ENCODE measurements at regions not wholly inside any gene's neighbourhood (a gene's known extent, or its start where the extent isn't known, plus 50 kb on each side); places are given as distances from the start of the nearest gene placed in this dataset.
A peak's percentile ranks its signal among the peaks of the same experiment; 100 is the strongest.

- Mint-ChIP-seq H3K36me3 (ENCODE audit: low read depth) (no peaks in the 10 kb centered on the region), H3K4me1 (ENCODE audit: low read depth) (no peaks in the 10 kb centered on the region), H3K27ac (ENCODE audit: unreplicated experiment) (no peak overlapping the region), H3K27me3 (ENCODE audit: low read depth) (peaks cover 9% of the 10 kb centered on the region), H3K9me3 (ENCODE audit: low read depth) (no peaks in the 10 kb centered on the region), H3K4me3 (ENCODE audit: unreplicated experiment) (no peak overlapping the region)
- no peak for TF ChIP-seq CTCF (IDR thresholded peaks at IDR 0.05)
- DNase-seq (ENCODE audit: low spot score): no peak
Measured at GRCh38 chr18:30527917-30528316, 514.6 kb downstream of the DSC3 start.

- Mint-ChIP-seq H3K27me3 (ENCODE audit: low read depth) (peaks cover 9% of the 10 kb centered on the region), H3K36me3 (ENCODE audit: low read depth) (no peaks in the 10 kb centered on the region), H3K9me3 (ENCODE audit: low read depth) (no peaks in the 10 kb centered on the region), H3K4me3 (ENCODE audit: unreplicated experiment) (no peak overlapping the region), H3K4me1 (ENCODE audit: low read depth) (no peaks in the 10 kb centered on the region), H3K27ac (ENCODE audit: unreplicated experiment) (no peak overlapping the region)
- no peak for TF ChIP-seq CTCF (IDR thresholded peaks at IDR 0.05)
- no peak for DNase-seq (ENCODE audit: low spot score)
Measured at GRCh38 chr18:30527226-30527625, 515.3 kb downstream of the DSC3 start.

DNA sequence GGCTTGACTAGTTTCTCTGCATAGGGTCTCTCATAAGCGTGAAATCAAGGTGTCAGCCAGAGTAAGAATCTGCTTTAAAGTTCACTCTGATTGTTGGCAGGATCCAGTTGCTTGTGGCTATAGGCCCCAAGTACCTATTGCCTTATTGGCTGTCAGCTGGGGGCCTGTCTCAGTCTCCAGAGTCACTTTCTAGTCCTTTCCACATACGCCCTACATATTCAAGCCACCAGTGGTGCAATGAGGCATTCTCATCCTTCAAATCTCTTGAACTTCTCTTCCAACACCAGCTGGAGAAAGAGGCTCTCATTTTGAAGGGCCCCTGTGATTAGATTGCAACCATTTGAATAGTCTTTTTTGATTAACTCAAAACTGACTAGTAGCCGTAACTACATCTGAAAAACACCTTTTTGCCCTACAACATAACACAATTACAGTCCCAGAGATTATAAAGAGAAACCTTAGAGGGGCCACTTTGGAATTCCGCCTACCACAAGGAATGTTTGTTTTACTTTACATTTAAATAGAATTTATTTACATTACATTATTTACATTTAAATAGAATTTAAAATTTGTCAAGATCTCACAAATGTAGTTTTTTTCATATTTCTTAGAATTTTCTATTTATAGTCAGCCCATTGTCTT is 520.1 kb downstream of the DSC3 start:
- no peak overlapping the region for H3K27ac Mint-ChIP-seq (ENCODE audit: unreplicated experiment)
- no peaks in the 10 kb centered on the region for H3K4me1 Mint-ChIP-seq (ENCODE audit: low read depth)
- no peaks in the 10 kb centered on the region for H3K9me3 Mint-ChIP-seq (ENCODE audit: low read depth)
- no peak for DNase-seq (ENCODE audit: low spot score)
- H3K27me3 Mint-ChIP-seq (ENCODE audit: low read depth): peaks cover 2% of the 10 kb centered on the region
- no peak overlapping the region for H3K4me3 Mint-ChIP-seq (ENCODE audit: unreplicated experiment)
- no peak for TF ChIP-seq CTCF (IDR thresholded peaks at IDR 0.05)
- no peaks in the 10 kb centered on the region for H3K36me3 Mint-ChIP-seq (ENCODE audit: low read depth)

- no peaks in the 10 kb centered on the region for H3K27me3 Mint-ChIP-seq (ENCODE audit: low read depth)
- no peak overlapping the region for H3K27ac Mint-ChIP-seq (ENCODE audit: unreplicated experiment)
- H3K9me3 Mint-ChIP-seq (ENCODE audit: low read depth): no peaks in the 10 kb centered on the region
- H3K36me3 Mint-ChIP-seq (ENCODE audit: low read depth): no peaks in the 10 kb centered on the region
- TF ChIP-seq CTCF (IDR thresholded peaks at IDR 0.05): no peak
- no peak overlapping the region for H3K4me3 Mint-ChIP-seq (ENCODE audit: unreplicated experiment)
- no peak for DNase-seq (ENCODE audit: low spot score)
- no peaks in the 10 kb centered on the region for H3K4me1 Mint-ChIP-seq (ENCODE audit: low read depth)
Measured at GRCh38 chr18:30514059-30514458, 528.5 kb downstream of the DSC3 start.

DNA sequence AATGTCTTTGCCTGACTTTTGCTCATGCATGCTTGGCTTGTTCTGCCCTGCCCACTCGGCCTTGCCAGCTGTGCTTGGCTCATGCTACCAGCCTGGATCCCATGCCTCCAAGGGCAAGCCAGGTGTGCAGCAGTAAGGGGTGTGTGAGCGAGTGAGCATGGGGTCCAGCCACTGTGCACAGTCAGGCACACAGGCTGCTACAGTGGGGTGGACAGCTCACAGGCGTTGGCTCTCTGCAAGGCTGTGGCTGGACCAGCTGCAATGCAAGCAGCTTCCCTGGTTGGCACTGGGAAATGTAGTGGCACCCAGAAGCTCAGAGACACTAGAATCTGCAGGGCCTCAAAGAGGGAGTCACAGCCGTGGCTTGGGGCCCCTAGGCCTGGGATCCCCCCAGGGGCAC is 529.7 kb downstream of the DSC3 start:
- no peaks in the 10 kb centered on the region for H3K9me3 Mint-ChIP-seq (ENCODE audit: low read depth)
- no peaks in the 10 kb centered on the region for H3K4me1 Mint-ChIP-seq (ENCODE audit: low read depth)
- no peak for TF ChIP-seq CTCF (IDR thresholded peaks at IDR 0.05)
- no peaks in the 10 kb centered on the region for H3K36me3 Mint-ChIP-seq (ENCODE audit: low read depth)
- DNase-seq (ENCODE audit: low spot score): peak; percentile 61
- no peak overlapping the region for H3K4me3 Mint-ChIP-seq (ENCODE audit: unreplicated experiment)
- H3K27ac Mint-ChIP-seq (ENCODE audit: unreplicated experiment): no peak overlapping the region
- no peaks in the 10 kb centered on the region for H3K27me3 Mint-ChIP-seq (ENCODE audit: low read depth)
